GM11168 (cell line): ENCODE measurements at regions not wholly inside any gene's neighbourhood (a gene's known extent, or its start where the extent isn't known, plus 50 kb on each side); places are given as distances from the start of the nearest gene placed in this dataset.
"Not testable (repeated sequence)": the region's sequence is repeated elsewhere in the genome, so short reads cannot be mapped to it uniquely, and the experiment has no call there.

Source experiments
- in situ Hi-C: fragments of 300-500 bp; cut with MboI; formaldehyde crosslinking; loops from one replicate; pipeline ENCODE4 v1.12.0; 2022; ENCODE audit warnings: low sequenced_read_pairs; ENCODE audit not compliant: unreplicated experiment

DNA sequence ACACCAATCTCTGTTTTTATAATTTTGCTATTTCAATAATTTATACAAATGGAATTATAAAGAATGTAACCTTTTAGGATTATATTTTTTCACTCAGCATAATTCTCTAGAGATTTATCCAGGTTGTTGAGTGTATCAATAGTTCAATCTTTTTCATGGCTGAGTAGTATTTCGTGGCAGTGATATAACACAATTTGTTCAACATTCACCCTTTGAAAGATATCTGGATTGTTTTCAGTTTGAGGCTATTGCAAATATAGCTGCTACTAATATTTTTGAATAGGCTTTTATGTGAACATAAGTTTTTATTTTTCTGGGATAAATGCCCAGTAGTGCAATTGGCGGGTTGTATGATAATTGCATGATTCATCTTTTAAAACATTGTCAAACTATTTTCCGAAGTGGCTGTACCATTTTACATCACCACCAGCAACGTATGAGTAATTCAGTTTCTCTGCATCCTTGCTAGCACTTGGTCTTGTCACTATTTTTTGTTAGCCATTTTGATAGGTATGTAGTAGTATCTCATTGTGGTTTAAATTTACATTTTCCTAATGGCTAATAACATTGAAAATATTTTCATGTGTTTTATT is 55.6 kb upstream of the ABCD3 start:
- in situ Hi-C loops, result no loop called here

DNA sequence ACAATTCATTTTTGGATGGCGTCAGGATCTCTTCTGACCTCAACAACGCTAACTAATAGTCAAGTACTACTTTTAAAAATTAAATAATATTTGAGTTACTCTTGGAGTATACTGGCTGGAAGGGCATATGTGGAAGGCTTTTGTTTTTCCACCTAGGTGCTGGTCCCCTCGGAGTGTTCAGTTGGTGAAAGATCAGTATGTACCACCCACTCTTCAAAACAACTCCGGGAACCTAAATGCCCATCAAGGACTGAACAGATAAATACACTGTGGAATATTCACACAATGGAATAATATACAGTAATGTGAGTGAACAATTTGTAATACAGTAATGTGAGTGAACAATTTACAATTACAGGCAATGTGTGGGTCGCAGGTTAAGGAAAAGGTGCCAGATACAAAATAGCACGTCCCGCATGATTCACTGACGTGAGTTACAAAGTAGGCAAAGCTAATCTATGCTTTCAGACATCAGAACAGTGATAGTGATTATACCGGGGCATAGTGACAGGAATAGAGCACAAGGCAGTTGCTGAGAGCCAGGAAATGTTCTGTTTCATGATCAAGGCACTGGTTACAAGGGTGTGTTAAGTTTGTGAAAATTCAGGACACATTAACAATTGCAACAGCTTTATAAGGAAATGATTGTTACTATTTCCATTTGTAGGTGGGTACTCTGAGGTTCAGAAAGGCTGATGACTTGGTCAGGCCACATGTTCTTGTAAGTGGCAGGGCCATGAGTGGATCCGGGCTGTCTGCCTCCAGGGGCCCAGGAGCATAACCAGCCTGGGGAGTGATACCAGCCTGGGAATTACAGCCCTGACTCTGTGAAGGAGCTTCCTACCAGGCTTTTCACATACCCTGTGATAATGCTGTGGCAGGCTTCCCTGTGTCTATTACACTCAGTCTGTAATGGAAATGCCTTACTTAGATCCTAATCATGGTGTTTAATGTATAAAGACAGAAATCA is 59.3 kb upstream of the ABCD3 start:
- in situ Hi-C loops, result loop anchor here (5.0 kb wide), 1 partner anchor 38 kb away; no protein-coding TSS in a partner anchor

DNA sequence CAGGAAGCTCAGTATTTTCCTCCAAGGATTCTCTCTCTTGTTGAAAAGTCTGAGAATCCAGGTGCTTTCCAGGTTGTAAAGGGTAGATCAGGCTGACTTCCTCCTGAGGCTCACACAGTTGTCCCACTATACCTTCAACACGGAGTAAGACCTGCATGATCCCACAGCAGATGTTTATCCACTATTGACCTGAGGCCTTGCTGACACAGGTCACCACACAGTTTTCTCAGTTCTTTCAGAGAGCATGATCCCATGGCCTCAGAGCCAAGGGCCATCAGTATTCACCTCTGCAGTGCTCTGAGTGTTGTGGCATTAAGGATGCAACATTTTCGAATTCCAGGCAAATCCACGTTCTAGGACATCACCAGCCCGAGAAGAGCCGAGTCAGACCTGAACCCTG is 60.5 kb upstream of the ABCD3 start:
- in situ Hi-C loops, result loop anchor here (5.0 kb wide), 1 partner anchor 40 kb away; no protein-coding TSS in a partner anchor

DNA sequence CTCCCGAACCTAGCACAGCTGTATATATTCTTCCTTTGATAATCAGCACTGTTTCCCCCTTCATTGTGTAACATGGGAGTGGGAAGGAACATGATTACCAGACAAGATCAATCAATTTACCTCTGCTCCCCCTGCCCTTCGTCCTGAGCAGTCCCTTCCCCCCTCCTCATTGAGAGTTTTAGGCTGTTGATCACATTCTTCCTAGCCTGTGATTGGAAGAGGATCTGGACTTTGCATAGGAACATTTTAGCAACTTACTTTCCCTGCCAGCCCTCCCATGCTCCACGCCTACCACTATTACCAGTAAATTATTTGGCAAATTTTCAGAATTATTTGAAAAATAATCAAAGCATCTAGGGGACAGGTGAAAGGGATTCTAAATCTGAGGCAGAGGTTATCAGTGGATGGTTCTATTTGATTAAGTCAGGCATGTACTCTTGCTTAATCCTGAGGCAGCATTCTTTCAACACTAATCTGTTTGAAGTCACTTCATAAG is 62.7 kb upstream of the ABCD3 start:
- in situ Hi-C loops, result loop anchor here (5.0 kb wide), 1 partner anchor 42 kb away; no protein-coding TSS in a partner anchor

DNA sequence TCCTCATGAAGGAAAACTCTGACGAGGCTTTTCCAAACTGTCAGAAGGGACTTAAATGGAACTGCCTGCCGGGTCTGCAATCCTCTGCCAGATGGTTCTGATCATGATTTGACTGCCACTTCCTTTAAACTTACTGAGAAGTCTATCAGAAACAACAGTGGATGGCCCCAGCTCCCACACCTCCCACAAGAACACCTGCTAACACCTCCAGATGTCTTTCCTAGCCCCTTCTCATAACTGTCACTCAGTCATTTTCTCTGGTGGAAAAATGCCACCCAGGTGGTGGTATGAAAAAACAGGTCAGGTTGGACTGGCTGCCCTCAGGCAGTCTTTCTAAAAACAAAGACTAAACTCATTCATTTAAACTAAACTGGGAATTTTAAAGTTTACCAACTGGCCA is 66.7 kb upstream of the ABCD3 start:
- in situ Hi-C loops, result no loop called here

DNA sequence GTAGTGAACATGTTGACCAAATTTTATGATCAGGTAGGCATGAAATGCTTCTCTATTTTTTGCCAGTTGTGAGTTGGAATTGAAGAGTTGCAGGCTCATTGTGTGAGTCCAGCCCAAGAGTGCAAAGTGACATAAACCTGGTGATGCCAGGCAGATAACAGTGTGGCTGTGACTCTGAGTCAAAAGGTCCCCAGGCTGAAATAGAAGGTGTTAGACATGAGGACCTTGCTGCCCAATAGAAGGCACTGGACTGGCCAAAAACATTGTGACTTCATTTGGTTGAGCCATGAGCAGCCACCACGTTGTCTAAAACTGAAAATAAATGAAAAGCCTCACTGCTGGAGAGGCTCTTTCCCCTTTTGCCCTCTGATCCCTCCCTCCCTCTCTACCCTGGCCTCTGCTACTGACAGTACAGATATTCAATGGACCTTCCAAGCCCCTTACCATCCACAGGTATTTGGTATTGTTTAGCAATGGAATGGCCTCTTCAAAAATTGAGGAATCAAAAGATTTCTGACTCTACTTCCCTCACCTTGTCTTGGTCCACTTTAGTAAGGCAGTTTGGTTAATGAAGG is 67.8 kb upstream of the ABCD3 start:
- in situ Hi-C loops, result no loop called here

DNA sequence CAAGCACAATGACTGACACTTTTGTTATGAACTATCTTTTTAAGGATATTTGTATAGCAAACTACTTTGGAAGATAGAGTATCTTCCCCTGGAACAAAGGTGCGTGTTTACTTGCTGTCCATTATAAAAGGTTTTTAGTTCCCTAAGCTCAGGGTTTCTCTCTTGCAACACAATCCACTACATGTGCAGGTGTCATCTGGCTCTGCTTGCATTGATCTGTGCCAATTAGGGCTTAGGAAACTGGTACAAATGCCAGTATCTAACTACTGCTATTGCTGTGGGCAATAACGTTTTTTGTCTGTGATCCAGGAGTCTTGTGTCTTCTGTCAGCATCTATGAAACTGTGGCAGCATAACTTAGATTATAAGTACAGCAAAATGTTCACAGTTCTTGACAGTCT is 68.3 kb upstream of the ABCD3 start:
- in situ Hi-C loops, result no loop called here

DNA sequence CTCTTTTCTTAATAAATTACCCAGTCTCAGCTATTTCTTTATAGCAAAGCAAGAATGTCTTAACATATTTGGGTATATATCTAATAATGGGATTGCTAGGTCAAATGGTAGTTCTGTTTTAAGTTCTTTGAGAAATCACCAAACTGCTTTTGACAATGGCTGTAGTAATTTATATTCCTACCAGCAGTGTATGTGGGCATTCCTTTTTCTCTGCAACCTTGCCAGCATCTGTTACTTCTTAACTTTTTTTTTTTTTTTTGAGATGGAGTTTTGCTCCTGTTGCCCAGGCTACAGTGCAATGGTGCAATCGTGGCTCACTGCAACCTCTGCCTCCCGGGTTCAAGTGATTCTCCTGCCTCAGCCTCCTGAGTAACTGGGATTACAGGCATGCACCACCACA is 69.8 kb upstream of the ABCD3 start:
- in situ Hi-C loops, result not testable (repeated sequence)

DNA sequence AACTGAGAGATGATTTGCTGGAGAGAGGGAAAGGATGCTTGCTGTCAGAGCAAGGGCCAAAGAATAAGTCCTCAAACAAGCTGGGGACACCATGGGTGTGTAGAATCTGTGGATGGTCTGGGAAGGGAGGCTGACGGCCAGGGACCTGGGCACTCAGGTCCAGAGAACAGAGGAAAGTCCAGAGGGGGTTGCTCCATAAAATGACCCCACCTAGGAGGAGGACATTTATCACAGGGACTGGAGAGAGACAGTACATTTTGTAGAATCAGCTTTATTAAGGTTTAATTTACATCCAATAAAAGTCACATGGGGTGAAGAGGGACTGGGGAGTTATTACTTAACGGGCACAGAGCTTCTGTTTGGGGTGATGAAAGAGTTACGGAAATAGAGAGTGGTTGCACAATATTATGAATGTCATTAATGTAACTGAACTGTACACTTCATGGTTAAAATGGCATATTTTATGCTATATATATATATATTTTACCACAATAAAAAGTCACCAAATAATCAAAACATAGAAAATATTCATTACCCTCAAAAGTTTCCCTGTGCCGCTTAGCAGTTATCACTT is 73.0 kb upstream of the ABCD3 start:
- in situ Hi-C loops, result no loop called here

DNA sequence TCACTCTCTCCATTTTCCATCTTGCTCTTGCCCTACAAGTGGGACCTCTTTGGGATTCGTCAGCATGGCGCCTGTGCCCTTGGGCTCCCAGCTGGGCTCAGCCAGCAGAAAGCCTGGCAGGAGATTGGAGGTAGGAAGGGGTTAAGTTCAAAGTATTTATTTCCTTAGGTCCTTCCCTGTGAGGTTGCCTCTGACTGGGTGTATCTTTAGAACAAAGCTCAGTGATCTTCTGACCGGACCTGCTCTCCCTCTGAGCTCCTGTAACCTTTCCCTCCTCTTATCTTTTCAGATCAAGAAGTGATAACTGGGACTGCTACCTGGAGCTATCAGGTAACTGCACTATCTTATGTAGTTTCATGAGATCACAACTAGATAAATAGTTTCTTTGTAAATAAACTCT is 75.8 kb upstream of the ABCD3 start:
- in situ Hi-C loops, result no loop called here

DNA sequence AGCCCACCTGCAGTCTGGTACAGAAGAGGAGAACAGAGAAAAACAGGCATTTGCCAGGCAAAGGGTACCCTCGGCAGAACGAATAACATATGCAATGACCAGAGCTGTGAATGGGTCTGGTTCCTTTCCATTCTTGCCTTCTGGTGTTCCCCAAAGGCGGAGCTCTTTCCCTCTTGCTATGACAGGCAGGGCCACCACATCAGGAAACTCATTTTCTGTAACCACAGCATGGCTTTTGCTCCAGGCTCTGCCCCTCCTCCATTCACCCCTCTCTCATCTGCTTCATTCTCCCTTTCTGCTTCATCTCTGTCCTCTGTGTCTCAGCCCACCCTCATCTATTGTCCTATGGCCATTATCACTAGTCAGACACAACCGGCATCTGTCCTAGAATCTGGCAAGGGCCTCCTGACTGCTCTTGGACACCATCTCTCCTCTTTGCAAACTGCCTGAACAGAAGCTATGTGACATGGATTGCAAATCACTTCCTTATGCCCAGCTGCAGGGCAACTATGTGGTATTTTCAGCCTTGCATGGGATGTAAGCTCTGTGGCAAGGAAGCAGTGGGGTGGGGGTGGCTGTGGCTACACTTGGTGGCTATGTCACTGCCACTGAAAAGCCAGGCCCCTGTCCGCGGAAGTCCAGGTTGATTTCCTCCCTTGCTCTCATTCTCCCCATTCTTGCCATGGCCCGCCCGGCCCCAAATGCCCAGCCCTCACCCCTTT is 78.8 kb upstream of the ABCD3 start:
- in situ Hi-C loops, result no loop called here

DNA sequence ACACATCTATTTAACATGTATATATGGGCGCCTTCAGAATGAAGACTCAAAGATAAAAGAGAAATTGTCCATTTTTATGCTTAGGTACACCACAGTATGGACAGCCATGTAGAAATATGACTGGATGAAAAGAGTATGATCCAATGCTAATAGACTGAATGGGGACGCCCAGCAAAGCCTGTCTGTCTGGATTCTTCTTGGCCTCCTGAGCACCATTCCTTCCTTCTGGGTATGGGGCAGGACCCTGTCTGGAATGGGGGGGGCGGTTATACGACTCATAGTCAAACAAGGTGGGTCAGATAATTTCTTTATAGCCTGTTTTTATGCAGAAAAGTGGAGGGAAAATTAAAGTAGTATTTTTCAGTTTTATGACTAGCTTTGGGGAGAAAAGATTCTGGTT is 81.2 kb upstream of the ABCD3 start:
- in situ Hi-C loops, result no loop called here

DNA sequence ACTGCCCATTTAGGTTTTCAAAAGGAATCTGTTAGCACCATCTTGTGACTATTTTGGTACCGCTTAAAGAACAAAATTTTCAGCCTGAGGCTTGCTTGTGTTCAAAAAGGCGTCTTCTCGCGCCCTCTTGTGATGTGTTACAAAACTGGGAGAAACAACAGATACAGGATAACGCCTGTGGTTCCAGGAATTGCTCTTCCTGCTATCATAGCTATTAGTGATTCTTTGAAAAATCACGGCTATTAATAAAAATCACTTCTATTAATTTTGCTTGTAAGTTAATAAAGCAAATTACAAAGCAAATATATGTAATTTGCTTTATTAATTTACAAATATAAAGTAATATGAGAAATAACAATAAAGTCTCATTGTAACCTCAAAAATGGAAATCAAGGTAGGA is 82.2 kb upstream of the ABCD3 start:
- in situ Hi-C loops, result no loop called here

DNA sequence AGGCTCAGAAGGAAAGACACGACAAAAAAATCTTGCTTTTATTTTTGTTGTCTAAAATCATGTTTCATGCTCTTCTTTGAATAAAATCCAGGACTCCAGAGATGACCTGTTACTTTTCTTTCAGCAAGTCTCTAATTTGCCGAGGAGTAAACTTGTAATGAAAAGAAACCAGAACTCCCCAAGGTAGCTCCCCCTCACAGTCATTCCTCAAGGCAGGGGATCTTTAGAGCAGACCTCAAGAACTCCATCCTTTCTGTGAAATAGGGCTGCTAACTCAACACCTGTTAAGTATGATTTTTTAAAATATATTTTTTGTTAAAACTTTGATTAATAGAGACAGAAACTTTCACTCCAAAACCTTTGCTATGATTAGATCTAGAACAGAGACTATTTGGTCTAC is 82.7 kb upstream of the ABCD3 start:
- in situ Hi-C loops, result no loop called here

DNA sequence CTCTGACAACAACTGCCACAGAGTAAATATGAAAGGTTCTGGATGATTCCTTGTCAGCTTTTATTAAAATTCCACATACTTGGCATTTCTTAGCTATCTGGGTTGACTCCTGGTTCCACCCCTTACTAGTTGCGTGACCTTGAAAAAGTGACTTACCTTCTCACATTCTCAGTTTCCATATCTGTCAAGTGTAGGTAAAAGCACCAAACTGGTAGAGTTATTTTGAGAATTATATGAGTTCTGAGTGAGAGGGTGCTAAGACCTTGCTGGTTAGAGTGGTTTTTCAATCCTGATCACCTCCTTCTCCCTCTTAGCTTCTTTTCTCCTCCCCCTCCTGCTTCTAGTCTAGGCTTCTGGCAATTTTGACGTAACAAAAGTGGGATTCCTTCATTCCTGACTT is 83.4 kb upstream of the ABCD3 start:
- in situ Hi-C loops, result loop anchor here (5.0 kb wide), 1 partner anchor 272 kb away; no protein-coding TSS in a partner anchor

DNA sequence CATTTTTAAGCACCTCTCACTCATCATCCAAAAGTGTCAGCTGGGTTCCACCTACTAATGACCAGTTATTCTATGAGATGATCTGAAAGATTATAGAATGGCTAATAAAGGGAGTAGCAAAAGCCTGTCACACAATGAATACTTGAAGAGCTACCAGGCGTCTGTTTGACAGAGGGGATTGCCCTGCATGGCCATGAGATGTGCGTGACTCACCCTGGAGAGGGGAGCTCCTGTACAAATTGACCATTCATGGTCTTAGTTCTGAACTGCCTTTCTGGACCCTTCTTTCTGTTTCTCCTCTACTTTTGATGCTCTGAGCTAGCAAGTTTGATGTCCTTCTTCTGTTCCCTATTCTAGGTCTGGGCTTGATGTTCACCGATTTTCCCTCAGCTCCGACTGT is 85.2 kb upstream of the ABCD3 start:
- in situ Hi-C loops, result loop anchor here (5.0 kb wide), 1 partner anchor 271 kb away; no protein-coding TSS in a partner anchor

DNA sequence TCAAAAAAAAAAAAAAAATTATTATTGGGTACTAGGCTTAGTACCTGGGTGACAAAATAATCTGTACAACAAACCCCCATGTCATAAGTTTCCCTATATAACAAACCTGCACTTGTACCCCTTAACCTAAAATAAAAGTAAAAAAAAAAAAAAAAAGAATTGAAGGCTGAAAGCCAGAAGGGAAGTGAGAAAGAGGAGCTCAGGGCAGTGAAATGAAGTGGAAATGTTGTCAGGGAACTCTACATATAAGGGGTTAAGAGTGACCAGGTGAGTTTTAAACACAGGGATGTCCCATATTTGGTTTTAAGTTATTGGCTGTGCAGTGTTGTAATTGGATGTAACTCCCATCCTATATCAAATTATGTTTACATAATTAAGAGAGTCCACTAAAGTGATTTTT is 85.7 kb upstream of the ABCD3 start:
- in situ Hi-C loops, result loop anchor here (5.0 kb wide), 1 partner anchor 270 kb away; no protein-coding TSS in a partner anchor

DNA sequence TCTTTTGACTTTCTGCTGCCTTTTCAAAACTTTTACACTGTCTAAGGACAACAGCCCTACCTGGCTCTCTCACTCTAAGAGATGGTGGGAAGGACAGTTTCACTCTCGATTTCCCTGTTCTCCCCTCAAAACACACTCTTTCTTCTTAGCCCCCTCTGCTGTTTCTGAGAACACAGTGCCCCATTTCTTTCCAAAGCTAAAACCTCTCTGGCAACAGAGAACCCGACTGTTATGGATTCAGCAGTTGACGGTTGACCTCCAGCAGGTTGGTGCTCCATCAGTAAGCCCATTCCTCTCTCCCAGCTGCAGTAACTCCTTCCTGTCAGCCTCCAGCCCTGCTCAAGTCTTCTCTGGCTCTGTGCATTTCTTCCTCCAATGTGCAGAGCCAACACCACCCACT is 88.2 kb upstream of the ABCD3 start:
- in situ Hi-C loops, result loop anchor here (5.0 kb wide), 1 partner anchor 268 kb away; no protein-coding TSS in a partner anchor

DNA sequence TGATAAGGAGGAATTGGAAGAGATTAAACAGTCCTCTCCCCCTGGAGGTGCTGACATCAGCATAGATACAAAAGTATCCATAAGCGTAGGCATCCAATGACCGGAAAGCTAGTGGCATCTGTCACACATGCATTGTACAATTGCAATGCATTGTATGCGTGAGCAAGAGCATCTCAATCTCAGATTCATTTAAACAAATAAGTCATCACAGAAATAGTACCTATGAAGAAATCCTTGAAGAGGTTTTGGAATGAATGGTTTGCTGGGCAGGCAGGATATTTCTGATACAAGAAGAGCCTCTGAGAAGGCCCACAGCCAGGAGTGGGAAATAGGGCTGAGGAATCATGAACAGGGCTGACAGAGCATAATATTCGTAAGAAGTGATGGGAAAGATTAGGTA is 88.9 kb upstream of the ABCD3 start:
- in situ Hi-C loops, result no loop called here
